ENCODE measurements at regions not wholly inside any gene's neighbourhood (a gene's known extent, or its start where the extent isn't known, plus 50 kb on each side); places are given as distances from the start of the nearest gene placed in this dataset.
"Not testable (repeated sequence)": the region's sequence is repeated elsewhere in the genome, so short reads cannot be mapped to it uniquely, and the experiment has no call there.

DNA sequence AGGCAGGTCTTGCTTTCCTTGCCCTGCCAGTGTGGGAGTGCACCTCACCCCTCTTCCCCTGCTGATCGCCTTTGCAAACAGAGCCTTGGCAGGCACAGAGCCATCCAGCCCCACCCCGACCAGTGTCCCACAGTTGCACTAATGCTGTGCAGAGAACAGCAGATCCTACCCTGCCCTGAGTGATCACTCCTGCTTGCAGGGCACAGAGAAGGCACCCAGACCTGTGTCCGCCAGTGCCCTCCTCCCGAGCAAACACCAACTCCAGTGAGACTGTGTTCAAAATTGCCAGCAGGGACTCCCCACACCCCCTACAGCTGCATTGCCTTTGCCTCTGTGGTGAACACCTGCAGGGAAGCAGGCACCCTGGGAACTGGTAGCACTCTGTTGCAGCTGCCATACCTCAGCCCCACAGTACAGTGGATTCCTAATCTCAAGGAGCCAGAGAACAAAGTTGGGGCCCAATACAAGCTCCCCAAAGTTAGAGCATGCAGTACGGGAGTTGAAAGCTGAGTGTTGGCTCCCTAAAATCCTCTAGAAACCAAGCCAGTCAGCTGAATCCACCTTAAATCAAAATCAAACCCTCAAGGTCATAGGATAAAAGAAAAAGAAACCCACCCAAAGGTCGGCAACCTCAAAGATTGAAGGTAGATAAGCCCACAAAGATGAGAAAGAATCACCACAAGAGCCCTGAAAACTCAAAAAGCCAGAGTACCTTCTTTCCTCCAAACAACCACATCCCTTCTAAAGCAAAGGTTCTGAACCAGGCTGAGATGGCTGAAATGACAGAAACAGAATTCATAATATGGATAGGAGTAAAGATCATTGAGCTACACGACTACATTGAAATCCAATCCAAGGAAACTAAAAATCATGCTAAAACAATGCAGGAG is 92.9 kb upstream of the PIK3R1 start:
- H3K9ac ChIP-seq = no peak overlapping the region
- H3K36me3 ChIP-seq = no peaks in the 10 kb centered on the region
- no peak overlapping the region for H3K4me2 ChIP-seq
- H3K27ac ChIP-seq = no peak overlapping the region
- no peak for TF ChIP-seq Cebpa-rat (IDR thresholded peaks at IDR 0.05)
- no peaks in the 10 kb centered on the region for H4K20me1 ChIP-seq
- H3K4me1 ChIP-seq = peaks cover 0 to 8% (median 0%) of the 10 kb centered on the region in 10 experiments; a peak in 5 of 20 replicates
- no peaks in the 10 kb centered on the region for H3K27me3 ChIP-seq
- H3K4me3 ChIP-seq = no peak overlapping the region
- no peaks in the 10 kb centered on the region for H3K9me3 ChIP-seq (replicated peaks in 1 of 11)

DNA sequence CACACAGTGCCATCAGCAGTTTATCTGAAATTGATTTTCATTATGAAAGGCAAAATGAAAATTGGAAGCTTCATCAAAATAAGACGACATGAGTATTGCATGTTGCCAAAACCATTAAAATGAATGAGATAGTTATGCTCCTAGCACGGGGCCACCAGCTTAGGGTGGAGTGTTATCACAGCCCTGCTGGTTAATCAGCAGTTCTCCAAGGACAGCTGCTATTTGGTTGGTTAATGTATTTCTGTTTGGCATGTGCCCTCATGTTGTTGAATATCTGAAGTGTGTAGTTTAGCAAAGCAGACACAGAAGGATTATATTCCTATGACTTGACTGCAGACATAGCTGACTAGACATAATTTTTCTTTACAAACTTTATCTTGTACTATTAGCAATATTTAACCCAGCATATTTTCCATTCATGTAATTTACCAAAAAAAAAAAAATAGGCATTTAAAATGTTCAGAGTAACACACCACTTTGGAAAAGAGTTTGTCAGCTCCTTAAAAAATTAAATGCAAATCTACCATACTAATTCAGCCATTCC is 98.6 kb upstream of the PIK3R1 start:
- Histone ChIP-seq H3K9me3 (replicated peaks in 1 of 11) (no peaks in the 10 kb centered on the region), H3K9ac (no peak overlapping the region), H3K4me2 (no peak overlapping the region), H3K27me3 (no peaks in the 10 kb centered on the region), H3K27ac (no peak overlapping the region), H3K4me1 (peaks cover 0 to 8% (median 4%) of the 10 kb centered on the region in 10 experiments; a peak in 6 of 20 replicates), H3K4me3 (no peak overlapping the region), H4K20me1 (no peaks in the 10 kb centered on the region), H3K36me3 (no peaks in the 10 kb centered on the region)
- no peak for TF ChIP-seq Cebpa-rat (IDR thresholded peaks at IDR 0.05)

DNA sequence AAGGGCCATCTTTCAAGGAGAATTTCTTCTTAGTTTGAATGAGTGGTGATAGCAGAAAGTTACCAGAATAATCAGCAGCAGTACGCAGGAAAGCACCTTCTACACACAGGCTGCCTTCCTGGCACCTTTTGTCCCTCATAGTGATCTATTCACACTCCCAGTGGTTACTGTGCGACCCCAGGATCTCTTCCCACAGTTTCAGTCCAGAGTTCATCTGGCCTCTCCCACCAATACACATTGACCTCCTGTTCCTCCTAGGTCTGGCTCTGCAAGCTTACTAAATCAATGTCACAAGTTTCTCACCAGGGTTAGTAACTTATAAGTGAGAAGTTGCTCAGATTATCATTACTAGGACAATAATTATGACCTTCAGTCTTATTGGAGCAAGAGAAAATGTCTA is 99.1 kb upstream of the PIK3R1 start:
- Histone ChIP-seq H3K4me2 (no peak overlapping the region), H4K20me1 (no peaks in the 10 kb centered on the region), H3K36me3 (no peaks in the 10 kb centered on the region), H3K9me3 (replicated peaks in 1 of 11) (no peaks in the 10 kb centered on the region), H3K4me1 (peaks cover 0 to 8% (median 4%) of the 10 kb centered on the region in 10 experiments; a peak in 6 of 20 replicates), H3K27me3 (no peaks in the 10 kb centered on the region), H3K4me3 (no peak overlapping the region), H3K27ac (no peak overlapping the region), H3K9ac (no peak overlapping the region)
- no peak for TF ChIP-seq Cebpa-rat (IDR thresholded peaks at IDR 0.05)

DNA sequence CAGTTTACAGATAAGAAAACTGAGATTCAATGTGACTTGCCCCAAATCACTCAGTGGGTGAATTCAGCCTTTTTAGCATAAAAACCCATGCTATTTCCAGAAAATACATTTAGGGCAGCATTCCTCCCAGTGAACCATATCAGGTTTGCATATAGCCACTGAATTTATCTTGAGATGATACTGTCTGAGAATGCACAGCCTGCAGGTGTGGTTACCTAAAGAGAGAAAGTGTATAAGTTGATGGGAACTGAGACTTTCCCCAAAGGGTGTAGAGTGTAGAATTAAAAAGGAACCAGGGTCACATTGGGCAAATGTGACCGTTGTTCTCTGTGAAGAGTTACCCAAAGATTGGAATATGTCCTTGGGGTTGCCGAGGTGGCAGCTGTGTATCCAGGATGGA is 100.0 kb upstream of the PIK3R1 start:
- no peak overlapping the region for H3K4me2 ChIP-seq
- peaks cover 0 to 8% (median 4%) of the 10 kb centered on the region in 10 experiments; a peak in 6 of 20 replicates for H3K4me1 ChIP-seq
- no peak overlapping the region for H3K9ac ChIP-seq
- no peak overlapping the region for H3K4me3 ChIP-seq
- no peaks in the 10 kb centered on the region for H4K20me1 ChIP-seq
- no peak for TF ChIP-seq Cebpa-rat (IDR thresholded peaks at IDR 0.05)
- H3K27me3 ChIP-seq = no peaks in the 10 kb centered on the region
- no peaks in the 10 kb centered on the region for H3K9me3 ChIP-seq (replicated peaks in 1 of 11)
- no peak overlapping the region for H3K27ac ChIP-seq
- H3K36me3 ChIP-seq = no peaks in the 10 kb centered on the region

DNA sequence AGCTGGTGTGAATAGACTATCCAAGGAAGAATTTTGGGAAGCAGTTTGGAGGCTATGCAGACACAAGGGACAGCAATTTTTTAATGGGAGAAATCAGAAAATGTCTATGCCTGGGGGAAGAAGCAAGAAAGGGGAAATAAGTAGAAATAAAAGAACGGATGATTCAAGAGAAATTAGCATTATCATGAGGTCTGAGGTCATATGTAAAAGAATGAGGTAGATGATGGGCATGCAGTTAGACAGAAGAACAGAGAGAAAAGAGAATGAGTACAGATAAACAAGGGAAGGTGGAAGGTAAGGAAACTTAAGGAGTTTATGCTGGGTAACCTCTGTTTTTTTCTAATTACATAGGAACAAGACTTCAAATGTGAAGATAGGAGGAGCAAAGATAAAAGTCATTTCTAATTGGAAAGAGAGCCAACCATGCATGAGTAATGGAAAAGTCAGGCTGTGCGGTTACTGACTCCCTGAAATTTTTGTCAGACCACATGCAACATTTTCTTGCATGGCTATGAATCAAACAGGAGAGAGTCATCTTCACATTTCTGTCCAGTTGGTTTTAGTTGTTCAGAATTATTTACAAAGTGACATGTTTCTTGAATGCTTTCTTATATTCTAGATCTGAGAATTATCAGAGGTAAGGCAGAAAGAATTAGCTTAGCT is 101.0 kb upstream of the PIK3R1 start:
- no peaks in the 10 kb centered on the region for H3K27me3 ChIP-seq
- H3K36me3 ChIP-seq = no peaks in the 10 kb centered on the region
- H3K4me2 ChIP-seq = 0 out of 22 replicates have a peak overlapping the region, but pooled peaks of 1 of the 11 experiments have one; percentile 16
- no peak overlapping the region for H3K27ac ChIP-seq
- H3K9ac ChIP-seq = no peak overlapping the region
- peaks cover 0 to 7% (median under 1%) of the 10 kb centered on the region in 10 experiments; a peak in 5 of 20 replicates for H3K4me1 ChIP-seq
- no peak overlapping the region for H3K4me3 ChIP-seq
- no peaks in the 10 kb centered on the region for H3K9me3 ChIP-seq (replicated peaks in 1 of 11)
- no peaks in the 10 kb centered on the region for H4K20me1 ChIP-seq
- TF ChIP-seq Cebpa-rat (IDR thresholded peaks at IDR 0.05) = no peak

DNA sequence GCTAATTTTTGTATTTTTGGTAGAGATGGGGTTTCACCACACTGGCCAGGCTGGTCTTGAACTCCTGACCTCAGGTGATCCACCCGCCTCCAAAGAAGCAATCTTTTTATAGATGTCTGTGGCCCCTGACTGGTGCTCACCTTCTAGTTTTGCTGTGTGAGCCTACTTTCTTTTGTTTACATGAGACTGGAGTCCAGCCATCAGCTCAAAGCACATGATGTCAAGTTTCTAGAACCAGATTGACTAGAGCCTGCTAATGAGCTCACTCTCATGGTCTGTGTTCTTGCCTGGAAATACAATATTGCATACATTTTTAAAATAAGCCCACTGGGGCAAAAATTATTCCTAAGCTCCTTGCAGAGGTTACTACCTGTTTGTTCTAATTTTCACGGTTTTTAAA is 102.9 kb upstream of the PIK3R1 start:
- no peak overlapping the region for H3K9ac ChIP-seq
- H3K4me2 ChIP-seq = no peak overlapping the region
- no peaks in the 10 kb centered on the region for H4K20me1 ChIP-seq
- H3K36me3 ChIP-seq = no peaks in the 10 kb centered on the region
- no peak overlapping the region for H3K4me3 ChIP-seq
- TF ChIP-seq Cebpa-rat (IDR thresholded peaks at IDR 0.05) = no peak
- no peaks in the 10 kb centered on the region for H3K9me3 ChIP-seq (replicated peaks in 1 of 11)
- H3K27ac ChIP-seq = no peak overlapping the region
- H3K4me1 ChIP-seq = peaks cover 0 to 7% (median 0%) of the 10 kb centered on the region in 10 experiments; a peak in 1 of 20 replicates
- H3K27me3 ChIP-seq = no peaks in the 10 kb centered on the region

DNA sequence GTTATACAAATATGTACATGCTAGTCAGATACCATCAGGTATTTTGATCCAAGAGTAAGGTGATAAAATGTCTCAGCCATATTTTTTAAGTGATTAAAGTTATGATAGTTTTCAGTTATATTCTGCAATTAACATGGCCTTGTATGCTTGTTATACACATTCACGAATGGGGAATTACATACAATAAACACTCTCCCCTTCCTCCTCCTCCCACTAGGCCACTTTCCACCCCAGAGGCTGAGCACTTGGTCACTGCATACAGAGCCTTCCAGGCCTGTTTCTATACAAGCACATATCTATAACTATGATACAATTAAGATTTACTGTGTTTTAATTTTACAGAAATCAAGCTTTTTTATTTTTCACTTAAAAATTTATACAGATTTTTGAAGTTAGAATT is 104.7 kb upstream of the PIK3R1 start:
- Histone ChIP-seq H3K27me3 (no peaks in the 10 kb centered on the region), H3K4me1 (peaks cover 0 to 7% (median 0%) of the 10 kb centered on the region in 10 experiments; a peak in 1 of 20 replicates), H3K27ac (no peak overlapping the region), H3K9me3 (replicated peaks in 1 of 11) (peaks cover 0 to 8% (median 0%) of the 10 kb centered on the region in 11 experiments; a peak in 4 of 22 replicates), H3K36me3 (no peaks in the 10 kb centered on the region), H3K4me2 (no peak overlapping the region), H4K20me1 (no peaks in the 10 kb centered on the region), H3K9ac (no peak overlapping the region), H3K4me3 (no peak overlapping the region)
- TF ChIP-seq Cebpa-rat (IDR thresholded peaks at IDR 0.05) = no peak

DNA sequence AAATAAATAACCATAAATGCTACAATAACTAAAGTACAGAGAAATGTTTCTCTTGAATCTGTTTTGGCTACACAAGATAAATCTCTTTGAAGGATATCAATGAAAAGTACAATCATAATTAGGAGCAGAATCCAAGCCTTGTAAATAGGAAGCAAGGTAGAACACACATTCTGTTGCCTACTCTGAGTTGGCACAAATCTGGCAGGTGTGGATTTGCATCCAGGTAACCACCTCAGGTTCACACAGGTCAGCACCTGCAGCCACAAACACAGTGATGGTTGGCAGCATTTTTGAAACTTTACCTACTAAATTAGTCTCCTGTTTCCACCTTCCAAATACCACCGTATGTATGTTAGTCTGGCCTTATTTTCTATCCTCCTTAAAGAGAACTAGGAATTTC is 105.3 kb upstream of the PIK3R1 start:
- TF ChIP-seq Cebpa-rat (IDR thresholded peaks at IDR 0.05) = no peak
- Histone ChIP-seq H3K36me3 (no peaks in the 10 kb centered on the region), H3K9ac (no peak overlapping the region), H3K27ac (no peak overlapping the region), H3K9me3 (replicated peaks in 1 of 11) (peaks cover 0 to 8% (median 0%) of the 10 kb centered on the region in 11 experiments; a peak in 4 of 22 replicates), H3K27me3 (no peaks in the 10 kb centered on the region), H3K4me1 (peaks cover 0 to 7% (median 0%) of the 10 kb centered on the region in 10 experiments; a peak in 1 of 20 replicates), H3K4me3 (no peak overlapping the region), H3K4me2 (no peak overlapping the region), H4K20me1 (no peaks in the 10 kb centered on the region)

DNA sequence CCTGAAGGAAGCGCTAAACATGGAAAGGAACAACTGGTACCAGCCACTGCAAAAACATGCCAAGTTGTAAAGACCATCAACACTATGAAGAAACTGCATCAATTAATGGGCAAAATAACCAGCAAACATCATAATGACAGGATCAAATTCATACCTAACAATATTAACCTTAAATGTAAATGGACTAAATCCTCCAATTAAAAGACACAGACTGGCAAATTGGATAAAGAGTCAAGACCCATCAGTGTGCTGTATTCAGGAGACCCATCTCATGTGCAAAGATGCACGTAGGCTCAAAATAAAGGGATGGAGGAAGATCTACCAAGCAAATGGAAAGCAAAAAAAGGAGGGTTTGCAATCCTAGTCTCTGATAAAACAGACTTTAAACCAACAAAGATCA is 111.3 kb upstream of the PIK3R1 start:
- H3K9me3 ChIP-seq (replicated peaks in 1 of 11) = peaks cover 0 to 28% (median 5%) of the 10 kb centered on the region in 11 experiments; a peak in 7 of 22 replicates

DNA sequence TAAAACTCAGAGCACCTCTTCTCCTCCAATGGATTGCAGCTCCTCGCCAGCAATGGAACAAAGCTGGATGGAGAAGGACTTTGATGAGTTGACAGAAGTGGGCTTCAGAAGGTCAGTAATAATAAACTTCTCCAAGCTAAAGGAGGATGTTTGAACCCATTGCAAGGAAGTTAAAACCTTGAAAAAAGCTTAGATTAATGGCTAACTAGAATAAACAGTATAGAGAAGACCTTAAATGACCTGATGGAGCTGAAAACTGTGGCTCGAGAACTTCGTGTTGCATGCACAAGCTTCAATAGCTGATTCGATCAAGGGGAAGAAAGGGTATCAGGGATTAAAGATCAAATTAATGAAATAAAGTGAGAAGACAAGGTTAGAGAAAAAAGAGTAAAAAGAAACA is 112.3 kb upstream of the PIK3R1 start:
- H3K9me3 ChIP-seq (replicated peaks in 1 of 11) = peaks cover 0 to 28% (median 5%) of the 10 kb centered on the region in 11 experiments; a peak in 7 of 22 replicates
- H3K36me3 ChIP-seq, H3K27me3 ChIP-seq, H3K27ac ChIP-seq, H4K20me1 ChIP-seq, H3K4me3 ChIP-seq, H3K4me2 ChIP-seq, H3K9ac ChIP-seq, H3K4me1 ChIP-seq: not testable (repeated sequence)

More for the DNA sequence above, 111.3 kb upstream of the PIK3R1 start:
- not testable (repeated sequence) for H3K9ac ChIP-seq, H3K4me3 ChIP-seq, H3K27me3 ChIP-seq, H3K27ac ChIP-seq, H3K36me3 ChIP-seq, H3K4me1 ChIP-seq, H3K4me2 ChIP-seq, H4K20me1 ChIP-seq

Measured in BLaER1 treated with 17β-estradiol and CSF1 and Interleukin-3, amounts not matched to agents 10 nM and 100 nM (cell line).